ENCODE measurements at regions not wholly inside any gene's neighbourhood (a gene's known extent, or its start where the extent isn't known, plus 50 kb on each side); places are given as distances from the start of the nearest gene placed in this dataset.

GRCh38 chr5:44150075-44150723 lies 239.0 kb downstream of the FGF10 start:
- TF ChIP-seq CTCF (conservative IDR thresholded peaks at IDR 0.05) (no peak), EZH2 (IDR thresholded peaks at IDR 0.05; ENCODE audit: low read depth) (no peak)

All from PC-9 (cell line).